GM12865 (cell line): ENCODE measurements at regions not wholly inside any gene's neighbourhood (a gene's known extent, or its start where the extent isn't known, plus 50 kb on each side); places are given as distances from the start of the nearest gene placed in this dataset.

ENCODE experiments used
- DNase-seq: peaks from one replicate; pipeline ENCODE4 v3.0.0; 2010; ENCODE audit warnings: low read depth
- H3K4me3 ChIP-seq: 2 replicates; pipeline ENCODE4 v1.5.1; 2011; ENCODE audit warnings: mild to moderate bottlenecking, low read depth, low read length, control low read depth
- CTCF ChIP-seq: IDR thresholded peaks from 2 replicates; pipeline ENCODE4 v1.5.1; 2011; ENCODE audit warnings: low read length, control low read depth, low read depth, inconsistent platforms; ENCODE audit not compliant: insufficient read depth; ENCODE audit errors: missing control alignments

DNA sequence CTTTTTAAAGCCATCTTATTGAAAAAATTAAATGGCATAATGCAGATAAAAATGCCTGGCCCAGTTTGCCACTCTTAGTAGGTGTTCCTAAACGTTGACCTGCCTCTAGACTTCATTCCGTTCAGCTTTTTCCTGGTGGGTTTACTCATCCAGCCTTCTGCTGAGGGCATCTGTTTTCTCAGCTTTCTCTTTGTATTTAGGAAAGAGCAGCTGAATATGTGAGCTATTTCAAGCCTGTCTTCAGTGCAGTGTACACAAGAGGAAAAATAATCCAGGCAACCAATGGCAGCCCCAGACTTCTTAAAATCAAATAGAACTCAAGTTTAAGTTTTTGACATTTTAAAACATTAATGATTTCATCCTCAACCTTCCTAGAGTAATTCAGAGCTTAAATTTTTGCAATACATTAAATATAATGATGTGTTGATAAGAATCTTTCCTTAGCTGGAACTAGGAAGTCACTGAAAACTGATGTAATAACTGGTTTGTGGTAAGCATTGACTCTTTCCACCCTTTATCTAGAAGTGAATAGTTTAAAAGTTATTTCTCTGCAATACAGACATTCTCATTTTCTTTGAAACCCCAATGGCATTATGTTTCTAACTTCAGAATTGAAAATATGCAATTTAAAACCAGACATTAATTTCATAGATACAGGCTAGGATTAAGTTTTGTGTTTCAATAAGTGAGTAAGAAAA is 165.4 kb downstream of the AASDHPPT start:
- TF ChIP-seq CTCF = no peak

DNA sequence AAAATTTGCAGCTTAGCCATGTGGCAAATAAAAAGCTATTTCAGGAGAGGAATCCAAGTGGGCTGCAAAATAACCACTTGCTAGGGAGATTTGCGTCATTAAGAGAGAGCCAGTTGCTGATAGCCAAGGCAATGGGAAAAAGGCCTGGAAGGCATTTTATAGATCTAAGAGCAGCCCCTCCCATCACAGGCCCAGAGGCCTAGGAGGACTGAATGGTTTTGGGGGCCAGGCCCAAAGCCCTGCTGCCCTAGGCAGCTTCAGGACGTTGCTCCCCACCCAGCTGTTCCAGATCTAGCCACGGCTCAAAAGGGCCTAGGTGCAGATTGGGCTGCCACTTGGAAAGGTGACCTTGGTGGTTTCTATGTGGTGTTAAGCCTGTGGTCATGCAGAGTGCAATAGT is 169.0 kb downstream of the AASDHPPT start:
- TF ChIP-seq CTCF = no peak
- no peak for DNase-seq
- H3K4me3 ChIP-seq = no peak overlapping the region

More for the DNA sequence above, 165.4 kb downstream of the AASDHPPT start:
- no peak overlapping the region for H3K4me3 ChIP-seq
- no peak for DNase-seq

GRCh38 chr11:106249617-106250239 is 172.3 kb downstream of the AASDHPPT start:
- no peak overlapping the region for H3K4me3 ChIP-seq
- no peak for TF ChIP-seq CTCF
- no peak for DNase-seq

DNA sequence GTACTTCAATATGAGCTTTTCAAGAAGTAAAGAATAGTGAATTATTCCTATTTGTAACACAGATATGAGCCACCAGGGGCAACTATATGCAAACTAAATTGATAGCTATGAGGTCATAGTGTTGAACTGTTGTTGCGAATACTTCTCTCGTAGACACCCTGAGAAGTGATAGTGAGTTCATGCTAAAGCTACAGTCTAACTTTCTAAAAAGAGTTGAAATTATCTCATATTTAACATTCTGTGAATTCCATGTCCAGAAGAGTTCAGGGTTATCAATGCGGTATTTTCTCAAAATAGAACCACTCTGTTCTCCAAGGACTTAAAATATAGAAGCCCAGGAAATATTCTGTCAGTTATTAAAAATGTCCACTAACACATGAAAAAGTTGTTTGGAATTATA is 185.4 kb downstream of the AASDHPPT start:
- no peak for TF ChIP-seq CTCF
- H3K4me3 ChIP-seq = no peak overlapping the region
- no peak for DNase-seq

DNA sequence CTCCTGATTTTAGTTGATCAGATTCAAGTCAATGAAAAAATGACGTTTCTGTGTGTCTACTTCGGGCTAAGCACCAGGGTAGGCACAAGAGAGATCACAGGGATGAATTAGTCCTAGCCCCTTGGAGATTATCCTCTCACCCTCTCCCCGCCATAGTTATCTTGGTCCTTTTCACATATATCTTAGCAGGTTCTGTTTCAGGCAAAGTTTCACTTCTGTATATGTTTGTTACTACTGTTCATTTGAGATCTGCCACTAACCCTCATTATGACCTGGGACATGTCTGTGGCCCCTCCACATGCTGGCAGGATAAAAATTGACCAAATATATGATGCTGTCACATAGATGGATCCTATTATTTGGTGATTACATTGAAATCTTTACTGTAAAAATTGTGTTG is 186.1 kb downstream of the AASDHPPT start:
- TF ChIP-seq CTCF = no peak
- H3K4me3 ChIP-seq = no peak overlapping the region
- DNase-seq = no peak

- no peak for TF ChIP-seq CTCF
- H3K4me3 ChIP-seq = no peak overlapping the region
- DNase-seq = no peak
Measured at GRCh38 chr11:106271086-106271485, 193.6 kb downstream of the AASDHPPT start.

GRCh38 chr11:106271686-106272085 is 194.2 kb downstream of the AASDHPPT start:
- no peak for DNase-seq
- H3K4me3 ChIP-seq = no peak overlapping the region
- TF ChIP-seq CTCF = no peak
